A549 (cell line): ENCODE measurements at regions not wholly inside any gene's neighbourhood (a gene's known extent, or its start where the extent isn't known, plus 50 kb on each side); places are given as distances from the start of the nearest gene placed in this dataset.

Source experiments
- JUNB ChIP-seq: fragments of >200 bp; sonication (Bioruptor Twin); formaldehyde crosslinking; IDR thresholded peaks from 2 replicates; pipeline ENCODE4 v1.6.1; 2016
- MYC ChIP-seq: IDR thresholded peaks from 2 replicates; pipeline ENCODE4 v1.6.1; 2012; ENCODE audit warnings: mild to moderate bottlenecking, inconsistent platforms, low read length, improper control_type of control experiment, borderline replicate concordance
- PHF8 ChIP-seq: fragments of 200-600 bp; sonication (generic); IDR thresholded peaks from 2 replicates; pipeline ENCODE4 v1.6.1; 2016; ENCODE audit warnings: low read depth, mild to moderate bottlenecking, antibody characterized with exemption, moderate library complexity, borderline replicate concordance
- TF ChIP-seq, protein P1 (sequence below): fragments of >200 bp; sonication (Bioruptor Twin); formaldehyde crosslinking; IDR thresholded peaks from 3 replicates; pipeline ENCODE4 v1.5.1; 2016

DNA sequence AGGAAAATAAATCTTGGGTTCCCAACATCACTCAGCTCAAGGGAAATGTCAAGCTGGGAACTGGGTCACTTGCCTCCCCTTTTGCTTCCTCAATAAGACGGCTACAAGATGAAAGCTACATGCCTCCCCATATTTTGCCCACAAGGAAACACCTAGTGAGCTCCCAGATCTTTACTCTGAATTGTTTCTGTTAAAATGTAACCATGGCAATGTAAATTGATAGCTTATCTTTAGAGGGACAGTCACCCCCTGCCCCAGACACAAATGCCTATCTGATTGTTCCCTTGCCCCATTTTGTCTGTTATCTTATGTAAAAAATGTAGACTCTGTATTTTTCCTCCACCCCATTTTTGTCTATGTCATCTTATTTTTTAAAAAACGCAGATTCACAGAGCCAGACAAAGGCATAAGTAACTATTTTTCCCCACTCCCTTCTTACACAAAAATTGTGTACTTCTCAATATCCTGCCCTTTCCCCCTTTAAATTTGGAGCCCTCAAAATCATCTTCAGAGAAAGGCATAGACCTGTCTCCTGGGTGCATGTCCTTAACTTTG lies 288.7 kb upstream of the ERCC4 start:
- TF ChIP-seq, protein P1, sequence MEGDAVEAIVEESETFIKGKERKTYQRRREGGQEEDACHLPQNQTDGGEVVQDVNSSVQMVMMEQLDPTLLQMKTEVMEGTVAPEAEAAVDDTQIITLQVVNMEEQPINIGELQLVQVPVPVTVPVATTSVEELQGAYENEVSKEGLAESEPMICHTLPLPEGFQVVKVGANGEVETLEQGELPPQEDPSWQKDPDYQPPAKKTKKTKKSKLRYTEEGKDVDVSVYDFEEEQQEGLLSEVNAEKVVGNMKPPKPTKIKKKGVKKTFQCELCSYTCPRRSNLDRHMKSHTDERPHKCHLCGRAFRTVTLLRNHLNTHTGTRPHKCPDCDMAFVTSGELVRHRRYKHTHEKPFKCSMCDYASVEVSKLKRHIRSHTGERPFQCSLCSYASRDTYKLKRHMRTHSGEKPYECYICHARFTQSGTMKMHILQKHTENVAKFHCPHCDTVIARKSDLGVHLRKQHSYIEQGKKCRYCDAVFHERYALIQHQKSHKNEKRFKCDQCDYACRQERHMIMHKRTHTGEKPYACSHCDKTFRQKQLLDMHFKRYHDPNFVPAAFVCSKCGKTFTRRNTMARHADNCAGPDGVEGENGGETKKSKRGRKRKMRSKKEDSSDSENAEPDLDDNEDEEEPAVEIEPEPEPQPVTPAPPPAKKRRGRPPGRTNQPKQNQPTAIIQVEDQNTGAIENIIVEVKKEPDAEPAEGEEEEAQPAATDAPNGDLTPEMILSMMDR = no peak
- TF ChIP-seq PHF8 (no peak), MYC (no peak), JUNB (no peak)
